NCI-H1105 (cell line): ENCODE measurements at regions not wholly inside any gene's neighbourhood (a gene's known extent, or its start where the extent isn't known, plus 50 kb on each side); places are given as distances from the start of the nearest gene placed in this dataset.

Experiments used
- DNase-seq: peaks from one replicate; lab custom pipeline; 2025; lab: John Stamatoyannopoulos, UW

DNA sequence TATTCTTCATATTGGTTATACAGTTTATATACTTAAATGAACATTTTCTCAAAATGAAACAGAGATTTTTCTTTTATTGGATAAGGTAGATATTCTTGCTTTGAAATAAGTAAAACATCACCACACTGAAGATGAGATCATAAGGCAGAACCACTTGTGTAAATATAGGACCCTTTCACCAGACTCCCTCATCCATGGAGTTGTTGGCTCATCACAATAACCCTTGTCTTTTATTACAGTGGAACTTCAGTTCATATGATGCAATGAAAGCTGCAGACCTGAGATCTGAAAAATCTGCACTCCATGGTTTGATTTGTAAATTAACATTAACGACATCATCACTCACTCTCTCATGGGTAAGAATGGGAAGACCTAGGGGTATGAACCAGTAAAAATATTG is 51.9 kb upstream of the DBX2 start:
- DNase-seq = no peak

DNA sequence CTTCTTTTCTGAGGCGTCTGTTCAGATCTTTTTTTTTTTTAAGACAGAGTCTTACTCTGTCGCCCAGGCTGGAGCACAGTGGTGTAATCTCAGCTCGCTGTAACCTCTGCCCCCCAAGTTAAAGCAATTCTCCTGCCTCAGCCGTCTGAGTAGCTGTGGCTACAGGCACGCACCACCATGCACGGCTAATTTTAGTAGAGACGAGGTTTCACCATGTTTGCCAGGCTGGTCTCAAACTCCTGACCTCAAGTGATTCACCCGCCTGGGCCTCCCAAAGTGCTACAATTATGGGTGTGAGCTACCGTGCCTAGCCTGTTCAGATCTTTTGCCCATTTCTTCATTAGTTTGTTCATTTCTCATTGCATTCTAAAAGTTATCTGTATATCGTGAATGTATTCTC is 55.1 kb upstream of the DBX2 start:
- no peak for DNase-seq

DNA sequence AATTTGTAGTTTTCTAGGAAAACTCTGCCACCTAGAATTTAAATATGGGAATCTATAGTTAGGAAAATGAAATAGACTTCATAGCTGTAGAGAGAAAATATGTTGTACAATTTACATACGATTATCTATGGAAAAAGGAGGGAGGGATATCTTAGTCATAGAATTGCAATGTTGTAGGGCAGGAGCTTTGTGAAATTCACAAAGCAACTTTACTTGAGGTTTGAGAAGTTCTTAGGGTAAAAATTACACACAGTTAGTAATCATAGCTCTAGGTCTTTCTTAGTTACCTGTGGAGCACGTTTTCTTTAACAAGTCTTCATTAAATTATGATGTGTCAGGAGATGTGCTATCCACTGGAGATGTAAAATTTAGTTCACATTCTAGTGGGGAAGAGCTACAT is 61.4 kb upstream of the DBX2 start:
- no peak for DNase-seq

DNA sequence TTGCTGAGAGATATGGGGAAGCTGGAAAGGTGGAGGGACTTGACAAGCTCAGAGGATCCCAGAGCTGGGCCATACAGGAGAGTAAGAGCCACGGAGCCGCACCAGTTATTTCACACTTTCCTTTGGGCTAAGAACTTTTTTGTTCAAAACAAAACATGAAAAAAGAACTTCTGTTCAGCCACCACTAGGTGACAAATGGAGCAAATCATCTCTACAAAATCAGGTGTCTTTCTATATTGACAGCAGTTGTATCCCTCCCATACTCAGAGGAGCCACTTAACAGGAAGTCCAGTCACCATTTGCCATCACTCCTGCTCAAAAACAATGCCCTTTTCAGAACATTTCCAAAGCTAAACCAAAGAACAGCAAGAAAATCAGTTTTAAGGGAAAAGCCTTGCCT is 70.3 kb upstream of the DBX2 start:
- DNase-seq = no peak

DNA sequence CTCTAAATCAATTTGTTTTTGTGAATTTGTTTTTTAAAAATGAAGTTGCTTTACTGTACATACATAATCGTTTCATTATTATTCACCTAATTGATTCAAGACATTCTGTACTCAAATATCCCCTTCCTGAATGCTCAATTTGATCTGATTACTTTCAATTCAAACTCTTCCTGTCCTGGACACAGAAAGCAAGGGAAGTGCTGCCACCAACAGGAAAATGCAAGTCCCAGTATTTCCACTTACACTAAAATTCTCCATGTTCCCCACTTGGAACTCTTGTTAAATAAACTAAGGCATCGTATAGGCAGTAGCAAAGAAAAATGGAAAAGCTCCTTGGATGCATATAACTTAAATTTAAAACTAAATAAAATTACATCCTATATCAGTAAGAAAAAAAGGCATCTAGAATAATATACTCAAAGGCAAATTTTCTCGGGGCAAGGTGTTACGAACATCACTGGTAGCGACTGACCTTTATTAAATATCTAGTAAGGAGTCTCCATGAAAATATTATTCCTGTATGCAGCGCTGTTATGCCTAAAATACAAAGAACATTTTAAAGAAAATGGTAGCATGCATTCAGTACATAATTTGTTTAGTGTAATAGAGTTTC is 72.0 kb upstream of the DBX2 start:
- DNase-seq = peak; percentile 39

DNA sequence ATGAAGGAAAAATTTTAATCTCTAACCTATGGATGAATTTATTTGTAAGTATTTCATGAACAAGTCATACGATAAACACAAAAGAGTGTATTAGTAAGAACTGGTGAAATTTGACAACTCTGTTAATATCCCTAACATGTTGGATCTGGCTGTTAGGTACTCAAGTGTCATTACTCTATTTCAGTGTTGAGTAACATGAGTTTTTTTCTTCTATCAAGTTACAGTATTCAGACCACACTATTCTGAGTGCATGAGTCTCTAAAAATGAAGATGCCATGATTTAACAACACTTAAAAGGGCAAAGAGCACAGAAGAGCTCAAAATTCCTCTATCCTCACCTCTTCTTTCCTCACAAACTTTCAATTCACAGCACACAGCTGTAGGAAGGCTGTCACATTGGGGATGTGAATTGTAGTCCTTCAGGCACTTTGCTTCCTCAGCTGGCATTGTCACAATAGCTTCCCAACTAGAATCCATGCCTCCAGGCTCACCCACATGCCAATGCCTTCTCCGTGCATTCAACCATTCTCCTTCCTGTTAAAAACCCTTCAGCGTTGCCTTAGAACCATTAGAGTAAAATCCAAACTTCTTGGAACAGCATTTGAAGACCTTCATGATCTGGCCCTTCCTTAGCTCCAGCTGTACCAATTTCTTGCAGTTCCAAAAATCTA is 73.7 kb upstream of the DBX2 start:
- no peak for DNase-seq

DNA sequence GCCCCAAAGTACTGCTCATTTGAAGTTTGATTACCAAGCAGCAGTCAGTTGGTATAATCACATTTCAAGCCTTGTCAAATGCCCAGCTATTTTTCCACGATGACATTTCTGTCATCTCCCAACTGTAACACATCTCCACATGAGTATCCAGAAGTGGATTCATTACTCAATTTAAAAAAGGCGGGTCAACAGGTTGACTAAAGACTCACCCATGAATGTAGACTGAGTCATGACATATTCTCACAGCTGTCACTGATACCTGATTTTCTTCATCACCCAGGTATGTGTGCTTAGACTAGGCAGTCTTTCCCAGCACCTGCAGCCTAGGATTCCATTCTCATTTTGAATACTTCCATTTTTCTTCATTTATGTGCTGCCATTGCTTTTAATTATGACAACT is 75.1 kb upstream of the DBX2 start:
- DNase-seq = no peak

DNA sequence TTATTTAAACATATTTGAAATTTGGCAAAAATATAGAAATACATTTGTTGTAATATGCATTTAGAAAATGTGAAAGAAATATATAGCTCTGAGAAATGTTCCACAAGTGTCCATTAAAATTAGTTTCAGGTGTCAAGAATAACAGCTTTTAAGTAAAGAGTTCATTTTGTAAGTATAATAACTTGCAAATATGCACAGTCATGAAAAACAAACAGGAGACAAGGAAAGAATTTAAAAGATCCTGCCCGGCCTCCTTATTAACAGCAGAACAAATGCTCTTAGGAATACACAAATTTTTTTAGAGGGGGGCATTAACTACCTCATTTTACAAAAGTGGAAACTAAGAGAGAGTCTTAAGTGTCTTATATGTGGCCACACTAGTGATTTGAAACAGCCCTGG is 77.7 kb upstream of the DBX2 start:
- DNase-seq = no peak

DNA sequence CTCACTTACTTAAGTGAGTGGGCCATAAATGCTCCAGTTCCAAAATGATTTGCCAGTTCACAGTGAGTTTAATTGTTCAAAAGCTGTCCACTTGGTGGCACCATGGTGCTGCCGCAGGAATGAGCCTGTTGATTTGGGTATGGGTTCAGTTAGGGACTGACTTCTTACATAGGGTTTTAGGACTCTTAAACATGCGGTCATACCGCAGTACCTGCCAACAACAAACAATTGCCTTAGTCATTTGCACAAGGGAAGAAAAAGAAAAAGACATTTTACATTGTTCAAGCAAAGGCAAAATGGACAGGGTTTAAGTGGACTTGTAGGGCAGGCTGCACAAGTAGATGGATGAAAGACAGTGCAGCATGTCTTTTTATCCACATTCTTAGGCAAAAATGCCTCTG is 80.0 kb upstream of the DBX2 start:
- DNase-seq = peak; percentile 59

DNA sequence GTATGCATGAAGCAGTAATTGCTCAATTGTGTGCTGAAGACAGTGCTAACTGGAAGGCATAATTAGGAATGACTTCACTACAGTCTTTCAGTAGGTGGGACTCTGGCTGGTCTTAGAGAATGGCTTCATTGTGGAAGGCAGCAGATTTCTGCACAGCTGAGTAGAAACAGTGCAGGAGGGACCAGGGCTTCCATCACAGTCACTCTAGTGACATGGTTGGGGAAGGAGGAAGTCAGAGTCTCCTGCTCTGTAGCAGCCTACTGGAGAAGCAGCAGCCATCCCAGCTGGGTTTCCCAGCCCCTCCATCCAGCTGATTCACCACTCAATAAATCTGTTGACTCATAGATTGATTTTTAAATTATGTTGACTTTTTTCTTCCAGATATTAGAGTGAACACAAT is 80.6 kb upstream of the DBX2 start:
- no peak for DNase-seq

DNA sequence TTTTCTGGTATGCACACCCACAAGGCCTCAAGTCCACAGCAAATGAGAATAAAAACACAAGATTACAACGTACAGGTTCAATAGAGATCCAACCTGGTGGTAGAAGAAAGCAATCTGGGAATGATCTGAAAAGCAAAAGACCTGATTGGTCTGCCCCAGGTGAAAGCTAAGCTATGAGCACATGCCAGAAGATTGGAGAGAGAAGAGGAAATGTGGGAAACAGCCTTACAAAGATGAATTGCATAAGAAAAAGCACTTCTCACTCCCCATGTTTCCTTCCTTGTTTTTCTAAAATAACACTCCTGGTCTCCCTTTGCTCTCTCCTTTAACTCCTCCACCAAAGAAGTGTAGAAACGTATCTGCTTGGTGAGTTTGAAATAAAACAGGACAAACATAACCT is 77.3 kb upstream of the ANO6 start:
- DNase-seq = no peak

DNA sequence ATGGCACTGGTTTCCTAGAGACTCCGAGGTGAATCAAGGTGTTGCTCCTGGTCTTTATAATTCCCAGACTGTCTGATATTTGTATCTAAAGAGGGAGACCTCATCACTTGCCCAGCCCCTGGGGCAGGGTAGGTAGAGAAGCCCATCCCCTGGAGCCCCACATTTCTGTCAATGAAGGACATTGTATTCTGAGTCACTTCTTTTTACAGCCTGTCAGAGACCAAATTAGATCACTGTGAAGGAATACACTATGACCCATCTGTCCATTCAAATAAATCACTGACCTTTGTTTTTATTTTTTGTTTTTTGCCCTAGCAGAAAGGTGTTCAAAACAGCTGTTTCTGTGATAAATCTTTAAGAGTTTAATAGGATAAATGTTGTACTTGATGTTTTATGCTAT is 67.9 kb upstream of the ANO6 start:
- DNase-seq = no peak

DNA sequence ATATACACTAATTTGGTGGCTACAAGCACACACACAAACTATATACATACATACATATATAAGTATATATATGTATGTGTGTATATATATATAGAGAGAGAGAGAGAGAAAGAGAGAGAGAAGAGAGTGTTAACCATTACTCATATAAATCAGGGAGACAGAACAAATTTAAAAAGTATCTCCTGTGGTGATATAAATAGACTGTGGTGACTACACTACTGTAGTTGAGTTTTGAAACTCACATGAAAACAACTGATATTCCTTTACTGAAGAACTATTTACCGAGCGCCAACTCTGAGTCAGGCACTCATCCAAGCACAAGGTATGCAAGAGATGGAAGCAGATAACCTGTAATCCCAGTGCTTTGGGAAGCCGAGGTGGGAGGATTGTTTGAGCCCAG is 67.3 kb upstream of the ANO6 start:
- no peak for DNase-seq

DNA sequence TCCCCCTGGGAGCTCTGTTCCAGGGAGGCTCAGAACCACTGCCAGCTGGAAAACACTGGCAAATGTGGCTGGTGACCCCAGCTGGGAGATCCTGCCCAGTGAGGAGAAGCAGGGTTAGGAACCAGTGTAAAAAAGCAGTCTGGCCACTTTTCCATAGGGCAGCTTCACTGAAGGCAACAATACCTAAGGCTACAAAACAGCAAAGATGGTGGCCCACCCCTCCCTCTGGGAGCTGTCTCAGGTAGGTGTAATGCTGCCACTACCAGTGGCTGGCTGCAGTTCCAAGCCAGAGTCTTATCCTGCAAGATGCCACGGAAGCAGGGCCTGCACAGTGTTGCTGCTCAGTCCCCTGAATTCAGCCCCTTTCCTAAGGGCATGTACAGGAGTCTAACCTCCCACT is 50.6 kb upstream of the ANO6 start:
- DNase-seq = no peak

DNA sequence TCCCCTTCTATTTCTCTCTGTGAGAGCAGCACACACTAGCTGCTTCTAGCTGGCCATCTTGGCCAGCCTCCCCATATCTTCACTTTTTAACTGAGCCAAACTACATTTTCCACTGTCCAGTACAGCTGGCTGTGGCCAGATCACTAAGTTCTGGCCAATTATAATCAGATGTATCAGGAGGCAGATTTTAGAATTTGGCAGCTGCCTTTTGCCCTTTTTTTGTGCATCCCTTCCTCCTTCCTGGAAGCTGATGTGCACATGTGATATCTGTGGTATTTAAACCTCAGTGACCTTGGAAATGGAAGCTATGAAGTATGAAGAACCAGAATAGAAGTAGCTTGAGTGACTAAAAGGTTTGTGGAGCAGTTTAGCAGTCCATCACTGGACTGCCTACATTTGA is 49.8 kb upstream of the ANO6 start:
- no peak for DNase-seq
